Stimulated activated CD4-positive, alpha-beta T cell treated with anti-CD3 and anti-CD28 coated beads, Interleukin-1b, Interleukin-23, amount 100 ng/mL, for 1 hour (primary cell): ENCODE measurements at regions not wholly inside any gene's neighbourhood (a gene's known extent, or its start where the extent isn't known, plus 50 kb on each side); places are given as distances from the start of the nearest gene placed in this dataset.

Experiments used
- DNase-seq, 2 donors: peaks; one replicate each; pipeline ENCODE4 v3.0.0-alpha.2; 2020; ENCODE audit warnings: low read depth in 2 of 2

DNA sequence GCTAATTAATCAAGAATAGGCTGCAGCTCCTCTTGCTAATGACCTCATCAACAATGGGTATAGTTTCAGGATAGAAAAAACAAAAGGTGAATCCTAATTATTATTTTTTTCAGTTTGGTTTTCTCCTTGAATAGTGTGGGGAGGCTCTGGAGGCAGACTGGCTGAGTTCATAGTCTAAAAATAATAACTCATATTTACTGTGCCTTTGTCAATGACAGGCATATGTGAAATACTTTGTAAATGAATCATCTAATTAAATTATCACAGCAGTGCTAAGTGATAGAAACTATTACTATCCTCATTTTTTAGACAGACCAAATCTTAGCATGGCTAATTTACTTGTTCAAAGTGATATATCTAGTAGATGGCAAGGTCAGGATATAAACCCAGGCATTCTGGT, 1261.0 kb upstream of the SLC10A2 start:
- no peak for DNase-seq

- no peak for DNase-seq
Observed at GRCh38 chr13:104326523-104326922, 1260.3 kb upstream of the SLC10A2 start.

DNA sequence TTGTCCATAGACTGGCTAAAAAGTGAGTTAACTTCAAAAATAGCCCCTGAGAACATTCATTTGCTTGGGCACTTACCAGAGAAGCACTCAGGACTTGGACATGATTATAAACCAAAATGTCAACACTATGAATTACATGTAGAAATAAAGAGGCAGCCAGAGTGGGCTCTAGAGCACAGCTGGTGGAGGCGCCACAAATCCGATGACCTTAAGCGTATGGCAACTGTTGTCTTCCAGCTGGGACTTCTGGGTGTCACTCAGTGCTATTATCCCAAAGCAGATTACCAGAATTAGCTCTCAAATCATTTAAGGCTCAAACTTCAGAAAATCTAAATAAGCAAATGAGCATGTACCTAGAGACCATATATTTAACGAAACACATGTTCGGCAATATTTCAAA, 1255.5 kb upstream of the SLC10A2 start:
- DNase-seq, result no peak

DNA sequence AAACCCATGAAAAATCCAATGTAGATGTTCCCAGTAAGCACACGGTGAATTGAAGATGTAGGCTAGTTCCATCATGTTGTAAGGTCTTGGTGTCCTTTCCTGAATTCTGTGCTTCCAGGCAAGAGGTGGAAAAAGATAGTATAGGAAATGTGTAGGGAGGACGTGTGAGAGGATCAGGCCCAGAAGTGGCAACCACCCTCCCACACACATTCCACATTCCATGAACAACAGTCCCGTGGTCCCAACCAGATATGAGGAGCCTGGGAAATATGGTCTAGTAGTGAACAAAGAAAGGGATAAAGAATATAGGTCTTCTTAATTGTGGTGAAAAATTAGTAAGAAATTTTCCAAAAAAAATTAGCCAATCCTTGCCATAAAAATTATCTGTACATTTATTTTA, 1254.2 kb upstream of the SLC10A2 start:
- no peak for DNase-seq

DNA sequence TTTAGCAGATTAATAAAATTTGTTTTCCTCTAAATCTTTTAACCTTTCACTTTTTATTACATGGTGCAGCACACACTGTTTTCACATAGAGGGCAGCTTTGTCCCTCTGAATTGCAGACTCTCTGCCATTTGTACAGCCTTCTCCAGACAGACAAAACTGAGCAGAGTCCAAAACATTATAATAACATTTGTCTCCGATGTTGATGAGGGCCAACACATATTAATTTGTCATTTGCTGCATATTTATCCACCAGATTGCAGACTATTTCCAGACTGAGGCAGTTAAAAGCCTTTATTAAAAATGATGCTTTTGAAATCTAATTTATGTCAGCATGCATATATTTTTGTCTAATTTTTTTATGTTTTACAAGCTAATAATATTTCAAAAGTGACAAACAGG, 1251.9 kb upstream of the SLC10A2 start:
- no peak for DNase-seq

GRCh38 chr13:104315606-104316005, 1249.4 kb upstream of the SLC10A2 start:
- no peak for DNase-seq

- DNase-seq, result no peak
Observed at GRCh38 chr13:104314926-104315535, 1248.8 kb upstream of the SLC10A2 start.

DNA sequence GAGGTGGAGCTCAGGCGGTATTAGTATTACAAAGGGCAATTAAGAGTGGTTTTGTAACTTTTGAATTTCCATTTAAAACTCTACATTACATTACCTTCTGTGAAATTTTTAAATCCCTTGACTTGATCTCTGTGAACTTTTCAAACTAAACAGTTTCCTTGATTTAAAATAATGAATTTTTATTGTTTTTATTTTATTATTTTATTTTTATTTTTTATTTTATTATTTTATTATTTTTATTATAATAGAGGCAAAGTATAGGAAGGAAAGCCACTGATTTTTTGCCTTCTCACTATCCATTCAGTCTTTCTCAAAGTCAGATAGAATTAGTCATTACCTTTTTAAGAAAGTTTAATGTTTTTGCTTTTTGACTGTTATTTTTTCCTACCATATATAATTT, 1248.1 kb upstream of the SLC10A2 start:
- DNase-seq, result no peak

DNA sequence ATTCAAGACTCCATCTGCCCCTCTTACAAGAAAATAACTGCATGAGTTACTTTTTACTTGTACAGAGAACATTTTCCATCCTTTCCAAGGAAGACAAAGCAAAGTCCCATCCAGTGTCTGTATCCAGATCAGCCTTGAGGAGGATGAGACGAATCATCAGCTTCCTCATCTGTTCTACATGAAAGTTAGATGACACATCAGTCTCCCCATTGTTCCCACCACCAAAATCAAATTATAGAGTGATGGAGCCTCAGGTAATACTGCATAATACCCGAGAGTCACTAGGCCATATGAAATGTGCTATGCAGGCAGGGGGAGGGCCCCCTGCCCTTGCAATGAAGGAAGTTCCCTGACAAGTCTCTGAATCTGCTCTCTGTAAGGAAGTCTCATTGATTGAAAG, 1244.6 kb upstream of the SLC10A2 start:
- no peak for DNase-seq

DNA sequence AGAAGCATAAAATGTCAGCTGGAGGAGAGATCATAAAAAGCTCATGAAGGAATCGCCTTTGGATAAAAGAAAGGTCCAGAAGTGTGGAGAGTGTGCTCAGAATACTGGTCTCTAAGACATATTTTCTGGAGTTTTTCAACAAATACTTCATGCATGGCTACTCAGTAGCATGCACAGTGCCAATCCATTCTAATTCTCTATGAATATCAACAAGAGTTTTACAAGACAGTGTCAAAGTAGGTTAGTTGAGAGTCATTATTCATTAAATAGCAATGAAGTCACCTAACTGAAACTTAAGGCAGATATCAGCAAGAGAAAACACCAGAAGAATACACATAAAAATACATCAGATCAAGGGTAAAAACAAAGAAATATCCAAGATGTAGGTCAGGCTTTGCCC, 1243.2 kb upstream of the SLC10A2 start:
- no peak for DNase-seq

GRCh38 chr13:104301171-104301975, 1235.2 kb upstream of the SLC10A2 start:
- DNase-seq, result no peak

- DNase-seq, result no peak
Observed at GRCh38 chr13:104297075-104297474, 1230.9 kb upstream of the SLC10A2 start.

DNA sequence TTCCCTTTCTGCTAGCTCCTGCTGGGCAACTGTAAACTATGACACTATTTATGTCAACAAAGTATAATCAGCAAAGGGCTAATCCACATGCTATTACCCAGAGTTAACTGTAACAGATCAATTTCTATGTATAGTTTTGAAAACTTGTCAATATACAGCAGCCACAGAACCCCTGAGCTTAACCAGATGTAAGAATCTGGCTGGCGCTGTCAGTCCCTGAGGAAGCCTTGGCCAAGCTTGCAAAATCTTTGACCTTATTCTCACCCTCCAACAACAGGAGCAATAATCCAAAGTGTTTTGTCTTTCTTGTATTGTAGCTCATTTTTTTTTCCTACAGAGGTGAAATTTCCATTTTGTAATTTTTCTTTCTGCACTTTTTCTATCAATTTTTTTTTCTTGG, 1230.1 kb upstream of the SLC10A2 start:
- no peak for DNase-seq

GRCh38 chr13:104295537-104295936, 1229.3 kb upstream of the SLC10A2 start:
- DNase-seq, result no peak

DNA sequence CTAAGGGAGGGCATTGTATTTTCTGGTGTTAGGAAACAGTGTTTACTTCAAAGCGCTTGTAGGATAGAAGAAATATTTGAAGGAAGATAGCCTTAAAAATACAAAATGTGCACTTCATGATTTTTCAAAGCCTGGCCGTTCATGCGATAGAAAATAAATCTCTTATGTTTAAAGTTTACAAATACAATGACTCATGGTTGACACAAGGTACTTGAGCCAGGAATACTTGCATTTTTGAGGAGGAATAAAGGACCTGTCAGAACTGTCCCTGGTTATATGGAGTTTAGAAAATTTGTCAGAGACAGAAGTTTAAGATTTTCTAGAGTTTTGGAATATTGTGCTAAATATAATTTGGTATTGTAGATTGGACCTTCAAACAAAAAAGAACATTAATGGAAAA, 1223.2 kb upstream of the SLC10A2 start:
- DNase-seq, result no peak

DNA sequence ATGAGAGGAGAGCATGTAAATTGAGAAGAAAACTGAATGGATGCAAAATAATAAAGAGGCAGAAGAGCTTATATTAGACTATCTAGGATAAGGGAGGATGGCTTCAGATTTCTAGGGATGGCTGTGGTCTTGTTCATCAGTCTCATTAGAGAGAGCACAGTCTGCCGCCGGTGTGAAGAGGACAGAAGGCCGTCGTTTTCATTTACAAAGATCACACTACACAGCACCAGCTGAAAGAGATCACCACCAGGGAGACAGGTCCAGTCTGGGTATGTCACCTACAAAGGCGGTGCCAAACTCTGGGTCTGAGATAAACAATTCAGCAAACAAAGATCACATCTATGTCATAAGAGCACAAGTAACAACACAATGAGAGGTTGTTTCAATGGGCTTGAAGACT, 1222.3 kb upstream of the SLC10A2 start:
- DNase-seq, result no peak

DNA sequence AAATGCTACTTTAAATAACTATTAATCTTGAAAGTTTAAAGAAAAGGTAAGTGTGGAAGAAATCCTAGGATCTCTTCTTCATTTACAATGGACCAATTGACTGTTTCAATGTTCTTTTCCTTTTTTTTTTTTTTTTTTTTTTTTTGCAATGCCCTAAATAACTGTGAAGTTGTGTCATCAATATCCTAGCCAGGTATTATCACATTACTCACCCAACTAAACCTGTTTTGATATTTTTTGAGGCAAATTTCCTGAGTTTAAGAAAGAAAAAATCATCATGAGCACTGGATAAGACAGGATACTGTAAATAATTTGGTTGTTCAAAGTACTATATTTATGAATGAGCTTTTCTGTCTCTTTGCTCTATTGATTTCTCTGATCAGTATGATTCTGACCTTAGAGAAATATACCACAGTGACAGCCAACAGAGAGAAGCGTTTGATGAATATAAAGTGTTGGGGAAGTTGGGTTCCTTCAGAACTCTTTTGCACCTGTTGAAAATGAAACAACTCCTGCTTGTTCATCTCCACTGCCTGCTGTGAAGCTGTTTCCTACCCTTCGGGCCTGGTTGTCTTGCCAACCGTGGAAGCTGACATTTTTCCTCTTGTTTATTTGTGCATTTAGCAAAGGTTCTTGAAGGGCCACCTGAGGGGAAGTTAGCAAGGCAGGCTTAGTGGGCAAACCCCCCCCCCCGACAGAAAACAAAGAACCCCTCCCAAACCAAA, 1220.5 kb upstream of the SLC10A2 start:
- no peak for DNase-seq

DNA sequence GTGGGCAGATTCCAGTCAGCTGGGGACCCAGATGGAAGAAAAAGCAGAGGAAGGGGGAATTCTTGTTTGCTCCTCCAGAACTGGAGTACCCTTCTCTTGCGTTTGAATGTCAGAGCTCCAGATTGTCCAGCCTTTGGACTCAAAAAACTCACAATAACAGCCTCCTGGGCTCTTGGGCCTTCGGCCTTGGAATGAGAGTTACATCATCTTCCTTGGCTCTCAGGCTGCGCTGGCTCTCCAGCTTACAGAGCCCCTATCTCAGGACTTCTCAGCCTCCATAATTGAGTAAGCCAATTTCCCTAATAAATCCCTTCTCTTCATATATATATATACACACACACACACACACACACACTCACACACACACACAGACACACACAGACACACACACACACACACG, 1215.7 kb upstream of the SLC10A2 start:
- DNase-seq, result no peak

- no peak for DNase-seq
Observed at GRCh38 chr13:104270731-104271130, 1204.5 kb upstream of the SLC10A2 start.

GRCh38 chr13:104267206-104267811, 1201.1 kb upstream of the SLC10A2 start:
- DNase-seq, result no peak

DNA sequence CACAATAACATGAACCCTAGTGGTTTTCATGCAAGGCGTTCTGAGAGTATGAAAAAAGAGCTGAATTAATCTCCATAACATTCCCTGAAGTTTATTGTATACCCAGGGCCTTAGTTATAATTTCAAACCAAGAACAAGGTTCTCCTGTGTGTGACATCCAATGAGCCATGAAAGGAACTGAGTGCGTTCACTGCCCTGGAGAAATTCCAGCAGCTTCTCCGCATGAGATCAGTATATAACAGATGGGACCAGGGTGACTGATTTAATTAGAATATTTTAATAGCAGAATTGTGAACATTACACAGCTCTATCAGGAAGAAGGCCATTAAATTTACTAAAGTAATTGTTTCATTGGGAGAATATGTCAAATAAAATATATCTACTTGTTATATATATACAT, 1190.5 kb upstream of the SLC10A2 start:
- no peak for DNase-seq

GRCh38 chr13:104253063-104253680, 1187.0 kb upstream of the SLC10A2 start:
- DNase-seq, result no peak
